ENCODE measurements at regions not wholly inside any gene's neighbourhood (a gene's known extent, or its start where the extent isn't known, plus 50 kb on each side); places are given as distances from the start of the nearest gene placed in this dataset.

DNA sequence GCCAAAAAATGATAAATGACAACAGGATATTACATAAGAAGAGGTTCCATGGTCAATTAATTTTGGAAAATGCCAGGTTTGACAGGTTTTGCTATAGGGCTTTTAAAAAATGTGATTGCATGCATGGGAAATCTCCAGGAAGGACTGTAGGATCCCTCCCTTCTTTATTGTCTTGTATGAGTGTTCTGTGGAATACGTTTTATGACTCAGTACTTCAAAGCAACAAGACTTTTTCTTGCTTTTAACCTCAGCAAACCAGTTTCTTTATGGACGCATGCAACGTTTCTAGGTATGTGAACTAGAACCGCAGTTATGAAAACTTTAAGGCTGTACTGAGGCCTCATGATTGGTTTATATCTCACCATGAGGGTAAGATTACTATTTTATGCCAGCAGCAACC, 76.6 kb upstream of the NTRK2 start:
- no peaks in the 10 kb centered on the region for H3K27me3 ChIP-seq (ENCODE audit: control insufficient read depth, insufficient read depth, low read length)
- no peak overlapping the region for H3K4me2 ChIP-seq (ENCODE audit: extremely low read depth, insufficient read depth, low read length)
- no peak for DNase-seq (ENCODE audit: low read depth in 2 of 2)
- TF ChIP-seq, protein P1, sequence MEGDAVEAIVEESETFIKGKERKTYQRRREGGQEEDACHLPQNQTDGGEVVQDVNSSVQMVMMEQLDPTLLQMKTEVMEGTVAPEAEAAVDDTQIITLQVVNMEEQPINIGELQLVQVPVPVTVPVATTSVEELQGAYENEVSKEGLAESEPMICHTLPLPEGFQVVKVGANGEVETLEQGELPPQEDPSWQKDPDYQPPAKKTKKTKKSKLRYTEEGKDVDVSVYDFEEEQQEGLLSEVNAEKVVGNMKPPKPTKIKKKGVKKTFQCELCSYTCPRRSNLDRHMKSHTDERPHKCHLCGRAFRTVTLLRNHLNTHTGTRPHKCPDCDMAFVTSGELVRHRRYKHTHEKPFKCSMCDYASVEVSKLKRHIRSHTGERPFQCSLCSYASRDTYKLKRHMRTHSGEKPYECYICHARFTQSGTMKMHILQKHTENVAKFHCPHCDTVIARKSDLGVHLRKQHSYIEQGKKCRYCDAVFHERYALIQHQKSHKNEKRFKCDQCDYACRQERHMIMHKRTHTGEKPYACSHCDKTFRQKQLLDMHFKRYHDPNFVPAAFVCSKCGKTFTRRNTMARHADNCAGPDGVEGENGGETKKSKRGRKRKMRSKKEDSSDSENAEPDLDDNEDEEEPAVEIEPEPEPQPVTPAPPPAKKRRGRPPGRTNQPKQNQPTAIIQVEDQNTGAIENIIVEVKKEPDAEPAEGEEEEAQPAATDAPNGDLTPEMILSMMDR (conservative IDR thresholded peaks at IDR 0.05 in 1 of 2, IDR thresholded peaks at IDR 0.05 in 1 of 2; ENCODE audit: low read depth in 1 of 2, low read length in 2 of 2) = no peak
- no peak for TF ChIP-seq EZH2 (IDR thresholded peaks at IDR 0.05; ENCODE audit: low read length, missing control alignments)
- no peaks in the 10 kb centered on the region for H3K79me2 ChIP-seq (ENCODE audit: control insufficient read depth, insufficient read depth, low read length)
- H2AFZ ChIP-seq (ENCODE audit: low read length) = no peak overlapping the region
- H3K9ac ChIP-seq (ENCODE audit: insufficient read depth, low read length) = no peak overlapping the region
- H3K4me3 ChIP-seq (replicated peaks in 1 of 4; ENCODE audit: control extremely low read depth in 1 of 4, insufficient read depth in 1 of 4, low read depth in 3 of 4, low read length in 4 of 4) = no peak overlapping the region
- H3K27ac ChIP-seq (ENCODE audit: insufficient read depth, low read length) = no peak overlapping the region
- no peaks in the 10 kb centered on the region for H3K9me3 ChIP-seq (ENCODE audit: control insufficient read depth, insufficient read depth, low read depth, low read length)
- H4K20me1 ChIP-seq (ENCODE audit: control insufficient read depth, extremely low read depth, insufficient read depth, low read length) = no peaks in the 10 kb centered on the region
- no peaks in the 10 kb centered on the region for H3K4me1 ChIP-seq (ENCODE audit: control insufficient read depth, extremely low read depth, insufficient read depth, low read length)
- no peaks in the 10 kb centered on the region for H3K36me3 ChIP-seq (ENCODE audit: control insufficient read depth, insufficient read depth, low read length)

DNA sequence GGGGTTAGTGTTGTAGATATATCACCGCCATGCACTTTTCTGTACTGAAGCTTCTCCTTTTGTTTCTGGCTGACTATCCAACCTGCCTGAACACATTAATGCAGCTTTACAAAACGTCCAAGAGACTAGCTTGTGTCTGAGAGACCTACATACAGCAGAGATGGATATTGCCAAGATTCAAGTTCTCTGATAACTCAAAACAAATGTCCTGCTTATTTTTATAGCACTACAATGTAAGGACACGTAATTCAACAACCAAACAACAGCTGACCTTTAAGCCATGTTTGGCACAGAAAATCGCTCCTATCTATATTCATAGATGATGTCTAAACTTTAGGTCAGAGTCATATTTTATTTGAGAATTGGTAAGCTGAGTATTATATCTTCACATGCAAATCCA, 76.2 kb upstream of the NTRK2 start:
- H3K9ac ChIP-seq (ENCODE audit: insufficient read depth, low read length) = no peak overlapping the region
- TF ChIP-seq, protein P1 (conservative IDR thresholded peaks at IDR 0.05 in 1 of 2, IDR thresholded peaks at IDR 0.05 in 1 of 2; ENCODE audit: low read depth in 1 of 2, low read length in 2 of 2) = no peak
- no peak for TF ChIP-seq EZH2 (IDR thresholded peaks at IDR 0.05; ENCODE audit: low read length, missing control alignments)
- no peaks in the 10 kb centered on the region for H3K27me3 ChIP-seq (ENCODE audit: control insufficient read depth, insufficient read depth, low read length)
- DNase-seq (ENCODE audit: low read depth in 2 of 2) = no peak
- H3K79me2 ChIP-seq (ENCODE audit: control insufficient read depth, insufficient read depth, low read length) = no peaks in the 10 kb centered on the region
- no peaks in the 10 kb centered on the region for H4K20me1 ChIP-seq (ENCODE audit: control insufficient read depth, extremely low read depth, insufficient read depth, low read length)
- H3K4me3 ChIP-seq (replicated peaks in 1 of 4; ENCODE audit: control extremely low read depth in 1 of 4, insufficient read depth in 1 of 4, low read depth in 3 of 4, low read length in 4 of 4) = no peak overlapping the region
- H3K4me1 ChIP-seq (ENCODE audit: control insufficient read depth, extremely low read depth, insufficient read depth, low read length) = no peaks in the 10 kb centered on the region
- no peaks in the 10 kb centered on the region for H3K9me3 ChIP-seq (ENCODE audit: control insufficient read depth, insufficient read depth, low read depth, low read length)
- no peak overlapping the region for H3K4me2 ChIP-seq (ENCODE audit: extremely low read depth, insufficient read depth, low read length)
- no peaks in the 10 kb centered on the region for H3K36me3 ChIP-seq (ENCODE audit: control insufficient read depth, insufficient read depth, low read length)
- H2AFZ ChIP-seq (ENCODE audit: low read length) = no peak overlapping the region
- no peak overlapping the region for H3K27ac ChIP-seq (ENCODE audit: insufficient read depth, low read length)

DNA sequence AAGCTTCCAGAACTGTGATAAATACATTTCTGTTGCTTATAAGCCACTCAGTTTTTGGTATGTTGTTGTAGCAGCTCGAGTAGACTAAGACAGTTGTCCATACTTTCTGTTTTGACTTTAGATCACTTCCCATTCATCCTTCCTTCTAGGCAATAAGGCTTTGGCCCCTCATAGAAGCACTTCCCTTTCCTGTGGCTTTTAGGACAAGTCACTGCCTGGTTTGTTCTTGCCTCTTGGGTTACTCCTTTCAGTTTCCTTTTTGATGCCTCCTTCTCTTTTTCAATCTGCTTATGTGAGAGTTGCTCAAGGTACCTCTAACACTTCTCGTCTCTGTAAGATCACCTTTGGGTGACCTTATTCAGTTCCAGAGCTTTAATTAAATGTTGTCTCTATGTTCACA, 72.4 kb upstream of the NTRK2 start:
- Histone ChIP-seq H3K9me3 (ENCODE audit: control insufficient read depth, insufficient read depth, low read depth, low read length) (no peaks in the 10 kb centered on the region), H3K27me3 (ENCODE audit: control insufficient read depth, insufficient read depth, low read length) (no peaks in the 10 kb centered on the region), H3K9ac (ENCODE audit: insufficient read depth, low read length) (no peak overlapping the region), H3K79me2 (ENCODE audit: control insufficient read depth, insufficient read depth, low read length) (no peaks in the 10 kb centered on the region), H3K4me2 (ENCODE audit: extremely low read depth, insufficient read depth, low read length) (no peak overlapping the region), H3K4me1 (ENCODE audit: control insufficient read depth, extremely low read depth, insufficient read depth, low read length) (no peaks in the 10 kb centered on the region), H3K36me3 (ENCODE audit: control insufficient read depth, insufficient read depth, low read length) (no peaks in the 10 kb centered on the region), H2AFZ (ENCODE audit: low read length) (no peak overlapping the region), H3K27ac (ENCODE audit: insufficient read depth, low read length) (no peak overlapping the region), H4K20me1 (ENCODE audit: control insufficient read depth, extremely low read depth, insufficient read depth, low read length) (no peaks in the 10 kb centered on the region), H3K4me3 (replicated peaks in 1 of 4; ENCODE audit: control extremely low read depth in 1 of 4, insufficient read depth in 1 of 4, low read depth in 3 of 4, low read length in 4 of 4) (no peak overlapping the region)
- DNase-seq (ENCODE audit: low read depth in 2 of 2) = no peak
- no peak for TF ChIP-seq EZH2 (IDR thresholded peaks at IDR 0.05; ENCODE audit: low read length, missing control alignments)
- TF ChIP-seq, protein P1 (conservative IDR thresholded peaks at IDR 0.05 in 1 of 2, IDR thresholded peaks at IDR 0.05 in 1 of 2; ENCODE audit: low read depth in 1 of 2, low read length in 2 of 2) = no peak

Measured in fibroblast of lung (primary cell).